HL-60 (cell line): ENCODE measurements at regions not wholly inside any gene's neighbourhood (a gene's known extent, or its start where the extent isn't known, plus 50 kb on each side); places are given as distances from the start of the nearest gene placed in this dataset.

Experiments
- GABPA ChIP-seq: IDR thresholded peaks from 2 replicates; pipeline ENCODE4 v1.6.1; 2012; ENCODE audit warnings: low read depth
- POLR2AphosphoS5 ChIP-seq: IDR thresholded peaks from 2 replicates; pipeline ENCODE4 v1.6.1; 2012; ENCODE audit warnings: low read depth
- REST ChIP-seq: IDR thresholded peaks from 2 replicates; pipeline ENCODE4 v1.6.1; 2012; ENCODE audit warnings: low read depth; ENCODE audit not compliant: insufficient replicate concordance
- TF ChIP-seq, protein P1 (sequence below): IDR thresholded peaks from one replicate; pipeline ENCODE4 v1.5.1; 2011; ENCODE audit warnings: low read length, control low read depth, inconsistent platforms; ENCODE audit not compliant: insufficient read depth

GRCh38 chr3:145704020-145704419 lies 457.0 kb downstream of the PLOD2 start:
- TF ChIP-seq, protein P1, sequence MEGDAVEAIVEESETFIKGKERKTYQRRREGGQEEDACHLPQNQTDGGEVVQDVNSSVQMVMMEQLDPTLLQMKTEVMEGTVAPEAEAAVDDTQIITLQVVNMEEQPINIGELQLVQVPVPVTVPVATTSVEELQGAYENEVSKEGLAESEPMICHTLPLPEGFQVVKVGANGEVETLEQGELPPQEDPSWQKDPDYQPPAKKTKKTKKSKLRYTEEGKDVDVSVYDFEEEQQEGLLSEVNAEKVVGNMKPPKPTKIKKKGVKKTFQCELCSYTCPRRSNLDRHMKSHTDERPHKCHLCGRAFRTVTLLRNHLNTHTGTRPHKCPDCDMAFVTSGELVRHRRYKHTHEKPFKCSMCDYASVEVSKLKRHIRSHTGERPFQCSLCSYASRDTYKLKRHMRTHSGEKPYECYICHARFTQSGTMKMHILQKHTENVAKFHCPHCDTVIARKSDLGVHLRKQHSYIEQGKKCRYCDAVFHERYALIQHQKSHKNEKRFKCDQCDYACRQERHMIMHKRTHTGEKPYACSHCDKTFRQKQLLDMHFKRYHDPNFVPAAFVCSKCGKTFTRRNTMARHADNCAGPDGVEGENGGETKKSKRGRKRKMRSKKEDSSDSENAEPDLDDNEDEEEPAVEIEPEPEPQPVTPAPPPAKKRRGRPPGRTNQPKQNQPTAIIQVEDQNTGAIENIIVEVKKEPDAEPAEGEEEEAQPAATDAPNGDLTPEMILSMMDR, result no peak
- TF ChIP-seq POLR2AphosphoS5 (no peak), REST (no peak), GABPA (no peak)
